HepG2 (cell line): ENCODE measurements at regions not wholly inside any gene's neighbourhood (a gene's known extent, or its start where the extent isn't known, plus 50 kb on each side); places are given as distances from the start of the nearest gene placed in this dataset.

Experiments used
- ATAC-seq: fragments of 200-7000 bp; cut with Tn5 transposase; 3 replicates; pipeline ENCODE4 v1.9.1; 2020; ENCODE audit warnings: mild to moderate bottlenecking, moderate library complexity
- BruUV-seq: library from RNA; stranded (reverse); fragments of 400-500 nt; replicated peaks from 2 replicates; lab custom pipeline; 2021; lab: Mats Ljungman, UMichigan
- CTCF ChIA-PET: fragments of 300-600 bp; formaldehyde crosslinking; extraction: SDS; loops from one replicate; lab custom pipeline; 2021; ENCODE audit warnings: low total read pairs, inconsistent platforms, low intra/inter-chr PET ratio; lab: Yijun Ruan, JAX
- POLR2A ChIA-PET: fragments of 350-600 bp; sonication (Branson Sonifier 250); formaldehyde crosslinking; loops from one replicate; lab custom pipeline; 2020; ENCODE audit warnings: antibody characterized with exemption, inconsistent platforms; lab: Yijun Ruan, JAX
- DNase-seq: peaks from one replicate; pipeline ENCODE4 v3.0.0-alpha.2; 2015; ENCODE audit warnings: low spot score
- FAIRE-seq: peaks from 3 replicates; lab custom pipeline; 2011; peaks lifted over from hg19 to GRCh38; lab: Jason Lieb, UNC
- H2AFZ ChIP-seq: one replicate; pipeline ENCODE4 v1.6.1; 2011; ENCODE audit warnings: low read length, inconsistent platforms
- H3K27ac ChIP-seq: fragments of 300-600 bp; 3 replicates; pipeline ENCODE4 v1.8.0; 2011; ENCODE audit warnings: mixed run types, mild to moderate bottlenecking, mixed read lengths, low read length, inconsistent platforms; ENCODE audit not compliant: insufficient read depth; ENCODE audit errors: extremely low read length
- H3K27me3 ChIP-seq, 2 experiments: fragments of 200-600 bp in 1 of 2; 2 replicates in 1 of 2; 3 replicates in 1 of 2; pipeline versions ENCODE4 v1.6.0 to v1.8.0; 2011; ENCODE audit warnings: low read length in 2 of 2, mild to moderate bottlenecking in 2 of 2, moderate library complexity in 2 of 2, inconsistent platforms in 1 of 2; ENCODE audit not compliant: insufficient read depth in 2 of 2, control insufficient read depth in 1 of 2
- H3K36me3 ChIP-seq, 2 experiments: fragments of 200-600 bp in 1 of 2; replicated peaks in 1 of 2; 2 replicates in 1 of 2; 3 replicates in 1 of 2; pipeline versions ENCODE4 v1.5.1 to v1.8.0; 2011; ENCODE audit warnings: low read length in 2 of 2, inconsistent platforms in 1 of 2; ENCODE audit not compliant: insufficient read depth in 2 of 2, control insufficient read depth in 1 of 2
- H3K4me1 ChIP-seq: 2 replicates; pipeline ENCODE4 v1.5.1; 2012; ENCODE audit warnings: low read length, inconsistent platforms; ENCODE audit not compliant: insufficient read depth
- H3K4me2 ChIP-seq: 2 replicates; pipeline ENCODE4 v1.6.0; 2011; ENCODE audit warnings: low read depth, low read length, inconsistent platforms
- H3K4me3 ChIP-seq, 3 experiments: fragments of 200-600 bp in 1 of 3; sonication (generic), shearing (Covaris generic) in 1 of 3; replicated peaks in 1 of 3; 2 replicates each; pipeline ENCODE4 v1.5.1; 2011 to 2016; ENCODE audit warnings: low read length in 3 of 3, inconsistent platforms in 2 of 3, low read depth in 2 of 3, mild to moderate bottlenecking in 2 of 3, control low read depth in 1 of 3, mixed read lengths in 1 of 3; ENCODE audit not compliant: insufficient read depth in 1 of 3
- H3K79me2 ChIP-seq: one replicate; pipeline ENCODE4 v1.6.1; 2011; ENCODE audit warnings: low read length, inconsistent platforms; ENCODE audit not compliant: insufficient read depth
- H3K9ac ChIP-seq: 2 replicates; pipeline ENCODE4 v1.6.0; 2011; ENCODE audit warnings: mild to moderate bottlenecking, low read depth, low read length, inconsistent platforms; ENCODE audit not compliant: insufficient read depth
- H3K9me3 ChIP-seq: 2 replicates; pipeline ENCODE4 v1.5.1; 2012; ENCODE audit warnings: mild to moderate bottlenecking, low read length
- H4K20me1 ChIP-seq: 2 replicates; pipeline ENCODE4 v1.6.0; 2011; ENCODE audit warnings: inconsistent platforms, mild to moderate bottlenecking, low read length, moderate library complexity; ENCODE audit not compliant: insufficient read depth
- ARID3A ChIP-seq: IDR thresholded peaks from 2 replicates; pipeline ENCODE4 v1.6.1; 2012; ENCODE audit warnings: low read depth, low read length, improper control_type of control experiment
- HMGXB4 ChIP-seq, 2 experiments: sonication (generic) in 1 of 2; formaldehyde crosslinking in 1 of 2; IDR thresholded peaks; 2 replicates each; pipeline versions ENCODE4 v1.4.0 to v1.6.1; 2018 to 2020; ENCODE audit warnings: missing genetic modification reagents in 2 of 2, borderline replicate concordance in 1 of 2, low read depth in 1 of 2, mild to moderate bottlenecking in 1 of 2, missing biosample characterization in 1 of 2
- HNF4G ChIP-seq, 2 experiments: sonication (generic) in 1 of 2; formaldehyde crosslinking in 1 of 2; IDR thresholded peaks; 2 replicates each; pipeline versions ENCODE4 v1.4.0 to v1.6.1; 2011 to 2020; ENCODE audit warnings: borderline replicate concordance in 2 of 2, low read depth in 2 of 2, mild to moderate bottlenecking in 2 of 2, low read length in 1 of 2, missing genetic modification reagents in 1 of 2, moderate library complexity in 1 of 2
- MAFG ChIP-seq: sonication (generic); formaldehyde crosslinking; IDR thresholded peaks from 2 replicates; pipeline ENCODE4 v1.5.1; 2020; ENCODE audit warnings: mild to moderate bottlenecking, missing genetic modification reagents
- MAFK ChIP-seq, 2 experiments: IDR thresholded peaks in 1 of 2; conservative IDR thresholded peaks in 1 of 2; 2 replicates each; pipeline ENCODE4 v1.6.1; 2011; ENCODE audit warnings: improper control_type of control experiment in 2 of 2, low read length in 2 of 2
- RAD21 ChIP-seq: fragments of 450-650 bp; formaldehyde crosslinking; IDR thresholded peaks from 2 replicates; pipeline ENCODE4 v1.5.0; 2020; ENCODE audit warnings: mild to moderate bottlenecking
- RFX3 ChIP-seq: IDR thresholded peaks from 2 replicates; pipeline ENCODE4 v1.6.1; 2016; ENCODE audit warnings: missing biosample characterization, missing genetic modification reagents
- SOX6 ChIP-seq, 2 experiments: fragments of 450-650 bp in 1 of 2; sonication (generic) in 1 of 2; formaldehyde crosslinking in 1 of 2; IDR thresholded peaks; 2 replicates each; pipeline versions ENCODE4 v1.4.0 to v1.6.1; 2017 to 2020; ENCODE audit warnings: antibody characterized with exemption in 1 of 2, mild to moderate bottlenecking in 1 of 2, missing genetic modification reagents in 1 of 2
- THRA ChIP-seq: sonication (generic); formaldehyde crosslinking; IDR thresholded peaks from 2 replicates; pipeline ENCODE4 v1.4.0; 2020; ENCODE audit warnings: missing genetic modification reagents, borderline replicate concordance
- ZNF513 ChIP-seq: sonication (generic); formaldehyde crosslinking; conservative IDR thresholded peaks from 2 replicates; pipeline ENCODE4 v1.5.0; 2020; ENCODE audit warnings: missing genetic modification reagents
- WGBS: methylation state at CpG from one replicate; pipeline ENCODE4 v1.1.6; 2017; ENCODE audit warnings: low lambda C conversion rate; 5-methylcytosine and 5-hydroxymethylcytosine counted together
- in situ Hi-C: cut with HindIII; loops from 2 replicates; pipeline ENCODE4 v1.10.0; 2017; ENCODE audit warnings: low pct_unique_long_range_greater_than_20kb; ENCODE audit not compliant: extremely low pct_ligation_motif_present
- intact Hi-C: fragments of 100-400 bp; cut with micrococcal nuclease; formaldehyde crosslinking; loops from one replicate; pipeline ENCODE4 v1.10.0; 2022; ENCODE audit not compliant: unreplicated experiment
- TF ChIP-seq, protein P1 (sequence below): sonication (generic); formaldehyde crosslinking; IDR thresholded peaks from 2 replicates; pipeline ENCODE4 v1.4.0; 2020; ENCODE audit warnings: missing genetic modification reagents

- TF ChIP-seq ZNF513 (CRISPR knock-in tag) (no peak), RFX3 (CRISPR knock-in tag) (peak; percentile 73; the same call in 1 of the 2 replicates)
- TF ChIP-seq, all 625 proteins: peak for 8
Measured at GRCh38 chr18:22489704-22490103, 72.0 kb upstream of the CTAGE1 start (continued).

DNA sequence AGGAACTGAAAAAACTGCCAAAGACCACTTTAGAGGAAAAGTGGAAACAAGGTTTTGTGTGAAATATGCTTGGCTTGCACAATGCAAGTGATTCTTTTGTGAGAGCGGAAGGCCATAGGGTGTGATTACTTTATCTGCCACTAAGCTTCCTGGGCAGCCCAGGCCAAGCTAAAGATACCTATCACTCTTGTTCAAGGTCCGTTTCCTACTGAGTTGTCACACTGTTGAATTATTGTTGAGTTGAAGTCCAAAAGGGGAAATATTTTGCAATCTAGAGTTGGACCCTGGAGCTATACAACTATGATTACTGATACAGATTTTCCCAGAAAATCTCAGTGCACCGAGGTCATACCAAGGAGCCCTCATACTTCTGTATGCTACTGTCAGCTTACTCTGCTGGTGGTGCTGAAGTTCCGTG lies 72.7 kb upstream of the CTAGE1 start:
- in situ Hi-C loops (no loop called here), intact Hi-C loops (loop anchor here (5.0 kb wide), 1 partner anchor 72 kb away; no protein-coding TSS in a partner anchor)
- BruUV-seq: no TSS peak
- no peak overlapping the region for H3K9ac ChIP-seq
- no peaks in the 10 kb centered on the region for H4K20me1 ChIP-seq
- H3K36me3 ChIP-seq: no peaks in the 10 kb centered on the region
- H3K27ac ChIP-seq: peak overlapping the region; percentile 71
- peak; percentile 97 for ATAC-seq
- CTCF ChIA-PET: no interaction called here
- no peaks in the 10 kb centered on the region for H3K79me2 ChIP-seq
- peak overlapping the region; percentile 57 for H3K4me2 ChIP-seq
- FAIRE-seq: peak; percentile 60
- no peak overlapping the region for H2AFZ ChIP-seq
- 21% methylated on average over 4 of the region's 4 CpGs for WGBS
- H3K4me3 ChIP-seq: peak overlapping the region in 1 of 3 experiments; percentile 12; a peak in 1 of 6 replicates
- POLR2A ChIA-PET: interaction anchor here (0.8 kb wide), 1 partner anchor 24 kb away, joined by 4 read pairs; no protein-coding TSS in a partner anchor
- H3K4me1 ChIP-seq: peaks cover 40% of the 10 kb centered on the region
- no peaks in the 10 kb centered on the region for H3K27me3 ChIP-seq
- H3K9me3 ChIP-seq: no peaks in the 10 kb centered on the region
- DNase-seq: peak; percentile 79
- peak; percentile 23; the same call in 1 of the 2 replicates for TF ChIP-seq THRA
- TF ChIP-seq HNF4G (IDR thresholded peaks at IDR 0.05; ENCODE audit: borderline replicate concordance, low read depth, low read length): peak; percentile 61
- TF ChIP-seq HNF4G (CRISPR knock-in tag; IDR thresholded peaks at IDR 0.05; ENCODE audit: borderline replicate concordance, low read depth): no peak
- TF ChIP-seq, protein P1, sequence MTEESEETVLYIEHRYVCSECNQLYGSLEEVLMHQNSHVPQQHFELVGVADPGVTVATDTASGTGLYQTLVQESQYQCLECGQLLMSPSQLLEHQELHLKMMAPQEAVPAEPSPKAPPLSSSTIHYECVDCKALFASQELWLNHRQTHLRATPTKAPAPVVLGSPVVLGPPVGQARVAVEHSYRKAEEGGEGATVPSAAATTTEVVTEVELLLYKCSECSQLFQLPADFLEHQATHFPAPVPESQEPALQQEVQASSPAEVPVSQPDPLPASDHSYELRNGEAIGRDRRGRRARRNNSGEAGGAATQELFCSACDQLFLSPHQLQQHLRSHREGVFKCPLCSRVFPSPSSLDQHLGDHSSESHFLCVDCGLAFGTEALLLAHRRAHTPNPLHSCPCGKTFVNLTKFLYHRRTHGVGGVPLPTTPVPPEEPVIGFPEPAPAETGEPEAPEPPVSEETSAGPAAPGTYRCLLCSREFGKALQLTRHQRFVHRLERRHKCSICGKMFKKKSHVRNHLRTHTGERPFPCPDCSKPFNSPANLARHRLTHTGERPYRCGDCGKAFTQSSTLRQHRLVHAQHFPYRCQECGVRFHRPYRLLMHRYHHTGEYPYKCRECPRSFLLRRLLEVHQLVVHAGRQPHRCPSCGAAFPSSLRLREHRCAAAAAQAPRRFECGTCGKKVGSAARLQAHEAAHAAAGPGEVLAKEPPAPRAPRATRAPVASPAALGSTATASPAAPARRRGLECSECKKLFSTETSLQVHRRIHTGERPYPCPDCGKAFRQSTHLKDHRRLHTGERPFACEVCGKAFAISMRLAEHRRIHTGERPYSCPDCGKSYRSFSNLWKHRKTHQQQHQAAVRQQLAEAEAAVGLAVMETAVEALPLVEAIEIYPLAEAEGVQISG (CRISPR knock-in tag): no peak
- TF ChIP-seq ARID3A: peak; percentile 81
- TF ChIP-seq RAD21 (CRISPR knock-in tag): 0 out of 2 replicates have a peak, but pooled peaks have one; percentile 11
- TF ChIP-seq MAFG (CRISPR knock-in tag): 0 out of 2 replicates have a peak, but pooled peaks have one; percentile 1
- TF ChIP-seq SOX6 (IDR thresholded peaks at IDR 0.05): no peak
- peak; percentile 68 for TF ChIP-seq SOX6 (CRISPR knock-in tag; IDR thresholded peaks at IDR 0.05)
- TF ChIP-seq MAFK (conservative IDR thresholded peaks at IDR 0.05 in 1 of 2, IDR thresholded peaks at IDR 0.05 in 1 of 2; ENCODE audit: low read length in 2 of 2): peak; percentile 97 to 98
- TF ChIP-seq HMGXB4 (CRISPR knock-in tag; IDR thresholded peaks at IDR 0.05; ENCODE audit: borderline replicate concordance in 1 of 2, low read depth in 1 of 2): 0 out of 4 replicates have a peak, but pooled peaks of 1 of the 2 experiments have one; percentile 27
